OCI-LY1 (cell line): ENCODE measurements at regions not wholly inside any gene's neighbourhood (a gene's known extent, or its start where the extent isn't known, plus 50 kb on each side); places are given as distances from the start of the nearest gene placed in this dataset.

Experiments used
- H2AFZ ChIP-seq: fragments of 200-600 bp; sonication (generic), shearing (Covaris generic); 2 replicates; pipeline ENCODE4 v1.6.0; 2014; ENCODE audit warnings: antibody characterized with exemption, mild to moderate bottlenecking, low read length
- H3F3A ChIP-seq: fragments of 200-600 bp; sonication (generic), shearing (Covaris generic); 2 replicates; pipeline ENCODE4 v1.6.0; 2014; ENCODE audit warnings: mild to moderate bottlenecking, antibody characterized with exemption, low read length, moderate library complexity; ENCODE audit not compliant: insufficient read depth
- H3K27ac ChIP-seq: fragments of 200-600 bp; sonication (generic); 2 replicates; pipeline ENCODE4 v1.5.1; 2014; ENCODE audit warnings: low read length, mixed run types, mild to moderate bottlenecking, low read depth; ENCODE audit not compliant: poor library complexity, severe bottlenecking
- H3K27me3 ChIP-seq: fragments of 200-600 bp; sonication (generic); 2 replicates; pipeline ENCODE4 v1.6.0; 2014; ENCODE audit warnings: antibody characterized with exemption, mild to moderate bottlenecking, low read length, moderate library complexity; ENCODE audit not compliant: insufficient read depth
- H3K36me3 ChIP-seq: fragments of 200-600 bp; sonication (generic); 2 replicates; pipeline ENCODE4 v1.6.1; 2014; ENCODE audit warnings: mild to moderate bottlenecking, antibody characterized with exemption, low read length, moderate library complexity, mixed read lengths; ENCODE audit not compliant: insufficient read depth
- H3K4me1 ChIP-seq: fragments of 200-600 bp; sonication (generic); 2 replicates; pipeline ENCODE4 v1.5.1; 2014; ENCODE audit warnings: mild to moderate bottlenecking, low read length, moderate library complexity; ENCODE audit not compliant: insufficient read depth, severe bottlenecking
- H3K4me2 ChIP-seq: fragments of 200-600 bp; sonication (generic), shearing (Covaris generic); 2 replicates; pipeline ENCODE4 v1.6.1; 2014; ENCODE audit warnings: low read length
- H3K4me3 ChIP-seq: fragments of 200-600 bp; sonication (generic); 2 replicates; pipeline ENCODE4 v1.5.1; 2014; ENCODE audit warnings: low read length, low read depth, mild to moderate bottlenecking, mixed read lengths; ENCODE audit not compliant: poor library complexity, severe bottlenecking
- H3K79me2 ChIP-seq: fragments of 200-600 bp; shearing (Covaris generic); 2 replicates; pipeline ENCODE4 v1.6.1; 2016; ENCODE audit warnings: mixed run types, low read length, mixed read lengths; ENCODE audit not compliant: insufficient read depth
- H3K9ac ChIP-seq: fragments of 200-600 bp; sonication (generic), shearing (Covaris generic); 2 replicates; pipeline ENCODE4 v1.6.1; 2014; ENCODE audit warnings: mild to moderate bottlenecking, low read length, mixed read lengths
- H3K9me2 ChIP-seq: fragments of 200-600 bp; sonication (generic), shearing (Covaris generic); 2 replicates; pipeline ENCODE4 v1.6.1; 2014; ENCODE audit warnings: low read depth, mild to moderate bottlenecking, low read length, mixed read lengths
- H3K9me3 ChIP-seq: fragments of 200-600 bp; shearing (Covaris generic); 2 replicates; pipeline ENCODE4 v1.6.1; 2014; ENCODE audit warnings: low read length, mixed read lengths
- H4K20me1 ChIP-seq: fragments of 200-600 bp; sonication (generic), shearing (Covaris generic); 2 replicates; pipeline ENCODE4 v1.6.0; 2016; ENCODE audit warnings: mild to moderate bottlenecking, low read length; ENCODE audit not compliant: insufficient read depth
- CTCF ChIP-seq: fragments of 200-600 bp; sonication (generic), shearing (Covaris generic); IDR thresholded peaks from 2 replicates; pipeline ENCODE4 v1.5.1; 2017; ENCODE audit warnings: mild to moderate bottlenecking, antibody characterized with exemption, low read length, moderate library complexity, mixed read lengths
- EZH2 ChIP-seq: fragments of 200-600 bp; sonication (generic), shearing (Covaris generic); IDR thresholded peaks from 2 replicates; pipeline ENCODE4 v1.8.0; 2017; ENCODE audit warnings: borderline replicate concordance, mixed run types, mild to moderate bottlenecking, antibody characterized with exemption, low read length, moderate library complexity, mixed read lengths

GRCh38 chr2:10210336-10210735 is 87.8 kb downstream of the RRM2 start:
- H2AFZ ChIP-seq: no peak overlapping the region
- no peaks in the 10 kb centered on the region for H3F3A ChIP-seq
- no peaks in the 10 kb centered on the region for H3K9me2 ChIP-seq
- no peak overlapping the region for H3K9ac ChIP-seq
- H3K4me1 ChIP-seq: no peaks in the 10 kb centered on the region
- no peak overlapping the region for H3K4me3 ChIP-seq
- H3K27ac ChIP-seq: no peak overlapping the region
- H3K4me2 ChIP-seq: no peak overlapping the region
- no peaks in the 10 kb centered on the region for H3K36me3 ChIP-seq
- TF ChIP-seq EZH2: no peak
- no peak for TF ChIP-seq CTCF
- H3K27me3 ChIP-seq: no peaks in the 10 kb centered on the region
- no peaks in the 10 kb centered on the region for H3K79me2 ChIP-seq
- H3K9me3 ChIP-seq: no peaks in the 10 kb centered on the region
- H4K20me1 ChIP-seq: no peaks in the 10 kb centered on the region

GRCh38 chr2:10211844-10212422 is 89.4 kb downstream of the RRM2 start:
- Histone ChIP-seq H3K36me3 (no peaks in the 10 kb centered on the region), H2AFZ (no peak overlapping the region), H3K4me3 (no peak overlapping the region), H4K20me1 (no peaks in the 10 kb centered on the region), H3K27me3 (no peaks in the 10 kb centered on the region), H3K9me2 (no peaks in the 10 kb centered on the region), H3K4me1 (no peaks in the 10 kb centered on the region), H3K9me3 (no peaks in the 10 kb centered on the region), H3K79me2 (no peaks in the 10 kb centered on the region), H3F3A (no peaks in the 10 kb centered on the region), H3K9ac (no peak overlapping the region), H3K27ac (no peak overlapping the region), H3K4me2 (no peak overlapping the region)
- no peak for TF ChIP-seq EZH2

GRCh38 chr2:10212827-10213226 is 89.9 kb upstream of the HPCAL1 start:
- no peak overlapping the region for H2AFZ ChIP-seq
- H3K79me2 ChIP-seq: no peaks in the 10 kb centered on the region
- no peaks in the 10 kb centered on the region for H3K9me2 ChIP-seq
- TF ChIP-seq EZH2: no peak
- TF ChIP-seq CTCF: no peak
- no peaks in the 10 kb centered on the region for H3K4me1 ChIP-seq
- no peak overlapping the region for H3K27ac ChIP-seq
- no peaks in the 10 kb centered on the region for H3K27me3 ChIP-seq
- no peaks in the 10 kb centered on the region for H3K9me3 ChIP-seq
- no peak overlapping the region for H3K4me3 ChIP-seq
- no peak overlapping the region for H3K9ac ChIP-seq
- H3K36me3 ChIP-seq: no peaks in the 10 kb centered on the region
- H4K20me1 ChIP-seq: no peaks in the 10 kb centered on the region
- H3F3A ChIP-seq: no peaks in the 10 kb centered on the region
- H3K4me2 ChIP-seq: no peak overlapping the region

- Histone ChIP-seq H3K79me2 (no peaks in the 10 kb centered on the region), H3F3A (no peaks in the 10 kb centered on the region), H3K9ac (no peak overlapping the region), H3K27me3 (no peaks in the 10 kb centered on the region), H3K4me2 (no peak overlapping the region), H3K27ac (no peak overlapping the region), H4K20me1 (no peaks in the 10 kb centered on the region), H3K36me3 (no peaks in the 10 kb centered on the region), H3K4me3 (no peak overlapping the region), H3K9me3 (no peaks in the 10 kb centered on the region), H3K4me1 (no peaks in the 10 kb centered on the region), H3K9me2 (no peaks in the 10 kb centered on the region), H2AFZ (no peak overlapping the region)
- no peak for TF ChIP-seq EZH2
These were observed 88.5 kb upstream of the HPCAL1 start for GRCh38 chr2:10214179-10214578.
